ENCODE measurements at regions not wholly inside any gene's neighbourhood (a gene's known extent, or its start where the extent isn't known, plus 50 kb on each side); places are given as distances from the start of the nearest gene placed in this dataset.
A peak's percentile ranks its signal among the peaks of the same experiment; 100 is the strongest.
"Not testable (repeated sequence)": the region's sequence is repeated elsewhere in the genome, so short reads cannot be mapped to it uniquely, and the experiment has no call there.

DNA sequence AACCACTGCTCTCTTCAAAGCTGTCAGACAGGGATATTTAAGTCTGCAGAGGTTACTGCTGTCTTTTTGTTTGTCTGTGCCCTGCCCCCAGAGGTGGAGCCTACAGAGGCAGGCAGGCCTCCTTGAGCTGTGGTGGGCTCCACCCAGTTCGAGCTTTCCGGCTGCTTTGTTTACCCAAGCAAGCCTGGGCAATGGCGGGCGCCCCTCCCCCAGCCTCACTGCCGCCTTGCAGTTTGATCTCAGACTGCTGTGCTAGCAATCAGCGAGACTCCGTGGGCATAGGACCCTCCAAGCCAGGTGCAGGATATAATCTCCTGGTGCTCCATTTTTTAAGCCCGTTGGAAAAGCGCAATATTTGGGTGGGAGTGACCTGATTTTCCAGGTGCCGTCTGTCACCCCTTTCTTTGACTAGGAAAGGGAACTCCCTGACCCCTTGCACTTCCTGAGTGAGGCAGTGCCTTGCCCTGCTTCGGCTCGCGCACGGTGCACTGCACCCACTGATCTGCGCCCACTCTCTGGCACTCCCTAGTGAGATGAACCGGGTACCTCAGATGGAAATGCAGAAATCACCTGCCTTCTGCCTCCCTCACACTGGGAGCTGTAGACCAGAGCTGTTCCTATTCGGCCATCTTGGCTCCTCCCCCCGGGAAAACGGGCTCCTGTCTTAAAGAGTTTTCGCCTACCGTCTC, 758.3 kb upstream of the NXPH2 start:
- not testable (repeated sequence) for DNase-seq

DNA sequence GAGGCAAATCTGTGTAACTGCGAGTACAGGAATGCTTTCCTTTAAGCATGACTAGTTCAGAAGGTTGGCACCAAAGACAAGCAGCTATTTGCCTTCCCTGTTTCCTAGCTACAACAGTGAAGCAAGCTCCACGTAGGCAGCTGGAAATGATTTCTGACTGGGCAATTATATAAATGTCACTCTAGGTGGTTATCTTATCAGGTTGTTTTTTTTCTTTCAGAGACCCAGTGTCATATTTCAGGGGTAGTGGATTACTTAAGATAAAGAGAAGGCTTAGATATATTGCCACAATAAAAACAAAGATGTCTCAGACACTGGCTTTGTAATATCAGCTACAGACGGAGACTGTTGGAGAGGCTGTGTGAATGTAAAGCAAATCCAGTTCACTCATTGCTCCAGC, 748.9 kb upstream of the NXPH2 start:
- DNase-seq = no peak

DNA sequence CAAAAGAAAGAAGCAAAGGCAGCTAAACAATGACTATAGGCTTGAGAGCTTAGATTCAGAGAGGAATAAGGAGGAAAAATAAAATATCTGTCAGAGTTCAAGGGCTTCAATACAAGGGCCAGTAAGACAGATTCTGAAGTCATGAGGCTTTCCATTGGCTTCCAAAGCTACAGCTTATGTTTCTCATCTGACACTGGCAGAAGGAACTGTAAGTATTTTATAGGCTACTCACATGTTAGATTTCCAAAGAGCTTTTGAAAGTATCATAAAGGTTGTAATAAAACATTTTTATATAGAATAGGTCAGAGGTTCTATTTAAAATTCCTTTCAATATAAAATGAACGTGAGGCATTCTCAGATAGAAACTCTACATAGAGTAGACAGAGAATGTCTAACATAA, 746.6 kb upstream of the NXPH2 start:
- DNase-seq = no peak

DNA sequence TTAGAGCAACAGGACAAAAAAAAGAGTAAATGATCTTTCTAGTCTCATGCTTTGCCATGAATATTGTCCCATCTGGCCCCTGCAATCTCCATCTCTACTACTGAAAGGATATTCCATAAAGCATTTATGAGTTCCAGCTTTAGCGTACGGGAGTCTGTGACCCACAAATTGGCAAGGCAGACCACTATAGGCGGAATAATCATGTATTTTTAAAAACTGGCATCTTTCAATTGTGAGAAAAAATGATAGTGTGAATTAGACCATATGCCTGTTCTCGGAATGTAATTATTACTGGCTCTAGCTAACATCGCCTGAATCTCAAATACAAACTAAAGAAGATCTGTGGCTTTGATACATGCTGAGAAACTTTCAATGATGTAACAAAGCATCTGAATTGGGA, 738.1 kb upstream of the NXPH2 start:
- DNase-seq = no peak

DNA sequence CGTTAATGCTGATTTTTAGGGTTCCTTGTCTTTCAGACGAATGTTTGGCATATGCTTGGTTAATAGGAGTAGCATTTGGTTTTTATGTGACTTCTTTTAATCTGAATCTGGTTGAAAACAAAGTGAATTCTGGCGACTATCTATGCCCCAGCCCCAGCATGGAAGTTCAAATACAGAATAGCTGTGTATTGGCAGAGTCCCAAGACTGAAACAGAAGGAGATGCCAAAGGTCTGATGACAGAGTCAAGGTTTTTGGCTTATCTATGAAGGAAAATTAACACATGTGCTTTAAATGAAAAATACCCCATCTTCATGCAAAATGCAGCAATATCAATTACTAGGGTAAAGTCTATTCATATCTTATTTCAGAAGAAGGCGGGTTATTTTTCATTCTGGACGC, 734.8 kb upstream of the NXPH2 start:
- no peak for DNase-seq

DNA sequence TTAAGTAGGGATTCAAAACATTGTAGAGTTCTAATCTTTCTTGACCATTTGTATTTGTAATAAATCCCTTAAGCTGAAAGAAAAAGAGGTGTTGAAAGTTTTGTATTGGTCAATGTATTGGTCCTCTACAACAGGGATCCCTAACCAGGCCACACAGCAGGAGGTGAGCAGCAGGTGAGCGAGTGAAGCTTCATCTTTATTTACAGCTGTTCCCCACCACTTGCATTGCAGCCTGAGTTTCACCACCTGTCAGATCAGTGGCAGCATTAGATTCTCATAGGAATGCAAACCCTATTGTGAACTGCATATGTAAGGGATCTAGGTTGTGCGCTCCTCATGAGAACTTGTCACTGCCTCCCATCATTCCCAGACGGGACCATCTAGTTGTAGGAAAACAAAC, 715.7 kb upstream of the NXPH2 start:
- no peak for DNase-seq

DNA sequence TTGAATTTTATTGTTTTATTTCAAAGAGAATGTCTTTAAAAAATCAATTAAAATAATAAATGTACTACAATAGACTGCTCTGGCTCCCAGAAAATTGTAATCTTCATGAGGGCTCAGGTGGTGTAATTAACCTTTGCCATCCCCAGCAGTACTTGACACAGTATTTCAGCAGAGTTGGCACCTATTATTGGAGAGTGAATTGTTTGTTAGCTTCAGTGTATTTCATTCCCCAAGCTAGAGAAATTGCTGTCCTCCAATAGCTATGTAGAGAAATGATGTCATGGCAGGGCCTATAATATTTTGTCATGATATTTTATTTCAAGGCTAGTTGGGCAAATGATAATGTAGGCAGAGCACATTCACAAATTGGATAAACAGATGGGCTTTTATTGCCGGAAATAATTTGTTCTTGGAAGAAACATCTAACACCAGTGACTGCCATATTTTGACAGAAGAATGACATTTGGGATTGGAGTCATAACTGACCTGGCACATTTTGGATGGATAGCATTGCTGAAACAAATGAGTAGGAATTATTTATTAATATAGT, 712.0 kb upstream of the NXPH2 start:
- DNase-seq = no peak

DNA sequence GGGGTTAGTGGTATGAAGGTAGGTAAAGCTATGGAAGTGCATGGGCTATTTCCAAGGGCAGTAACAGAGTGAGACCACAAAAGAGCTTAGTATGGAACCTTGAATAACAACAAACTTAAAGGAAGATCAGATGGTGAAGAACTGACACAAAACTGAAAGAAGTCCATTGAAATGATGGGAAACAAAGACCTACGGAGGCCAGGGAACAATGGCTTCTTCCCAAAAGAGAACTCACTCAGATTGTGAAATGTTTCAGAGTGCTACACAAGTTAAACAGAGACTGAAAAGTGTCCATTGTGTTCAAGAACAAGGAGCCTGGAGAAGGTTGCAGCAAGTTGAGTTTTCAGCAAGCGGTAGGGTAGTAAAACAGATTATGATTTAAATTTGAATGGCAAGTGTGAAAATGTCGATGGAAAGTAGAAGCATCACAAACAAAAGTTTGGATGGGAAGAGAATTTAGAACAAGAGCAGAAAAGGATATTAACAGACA, 700.0 kb upstream of the NXPH2 start:
- no peak for DNase-seq

DNA sequence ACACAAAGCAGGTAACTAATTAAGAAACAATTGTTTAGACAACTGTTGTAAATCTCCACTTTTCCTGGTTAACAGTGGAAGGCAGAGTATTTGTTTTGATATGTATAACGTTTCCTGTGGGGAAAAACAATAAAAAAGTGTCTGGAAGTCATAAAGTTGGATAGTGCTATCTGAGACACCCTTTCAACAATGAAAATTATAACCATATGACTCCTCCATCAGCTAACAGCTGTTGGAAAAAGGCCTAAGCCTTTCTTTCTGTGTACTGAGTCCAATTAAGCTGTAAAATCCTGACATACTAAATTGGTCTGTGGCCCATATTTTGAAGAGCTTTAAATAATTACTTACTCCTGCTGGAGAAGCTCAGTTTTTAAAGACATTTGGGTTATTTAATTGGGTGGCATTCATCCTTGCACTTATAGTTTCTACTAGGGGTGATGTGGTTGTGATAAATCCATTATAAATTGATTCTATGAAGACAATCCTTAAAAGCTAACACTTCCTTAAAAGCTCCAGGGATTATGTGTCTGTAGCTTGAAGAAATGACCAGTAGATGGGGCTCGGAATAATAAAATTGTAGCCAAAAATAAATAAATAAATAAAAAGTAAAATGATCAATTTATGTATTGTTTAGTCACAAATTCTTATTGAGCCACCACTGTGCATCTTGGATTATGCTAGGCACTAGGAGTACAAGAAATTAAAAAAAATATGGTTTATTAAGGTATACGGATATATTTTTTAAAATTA, 698.1 kb upstream of the NXPH2 start:
- DNase-seq = peak; percentile 2

DNA sequence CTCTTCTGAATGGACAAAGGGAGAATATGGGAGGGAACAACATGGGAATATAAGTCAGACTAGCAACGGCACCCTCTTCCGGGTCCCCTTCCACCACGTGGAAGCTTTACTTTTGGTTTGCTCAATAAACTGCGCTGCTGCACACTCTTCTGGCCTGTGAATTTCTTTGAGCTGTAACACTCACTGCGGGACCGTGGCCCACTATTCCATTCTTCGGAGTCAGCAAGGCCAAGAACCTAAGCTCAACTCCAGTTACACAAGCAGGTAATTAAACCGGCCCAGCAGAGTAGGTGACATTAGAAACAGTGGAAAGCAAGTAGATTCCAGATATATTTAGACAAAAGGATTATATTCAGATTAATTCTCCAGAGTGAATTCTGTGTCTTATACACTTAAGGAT, 697.4 kb upstream of the NXPH2 start:
- no peak for DNase-seq

DNA sequence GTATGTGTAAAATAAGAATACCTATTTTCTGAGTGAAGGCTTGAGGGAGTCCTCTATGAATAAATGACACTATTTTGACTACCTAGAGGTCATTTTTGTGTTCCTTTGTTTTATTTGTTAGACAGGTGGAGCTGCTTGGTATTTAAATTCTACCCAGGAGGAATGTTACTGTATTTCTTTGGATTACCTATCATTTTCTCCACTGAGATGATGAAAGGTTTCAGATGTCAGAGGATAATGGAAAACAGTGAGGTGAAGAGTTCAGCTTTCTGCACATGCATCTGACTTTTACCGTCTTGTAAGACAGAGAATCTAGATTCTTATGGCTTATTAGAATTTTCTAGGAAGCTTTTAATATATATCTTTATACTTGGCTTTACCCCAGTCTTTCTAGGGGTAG, 689.8 kb upstream of the NXPH2 start:
- DNase-seq = no peak

DNA sequence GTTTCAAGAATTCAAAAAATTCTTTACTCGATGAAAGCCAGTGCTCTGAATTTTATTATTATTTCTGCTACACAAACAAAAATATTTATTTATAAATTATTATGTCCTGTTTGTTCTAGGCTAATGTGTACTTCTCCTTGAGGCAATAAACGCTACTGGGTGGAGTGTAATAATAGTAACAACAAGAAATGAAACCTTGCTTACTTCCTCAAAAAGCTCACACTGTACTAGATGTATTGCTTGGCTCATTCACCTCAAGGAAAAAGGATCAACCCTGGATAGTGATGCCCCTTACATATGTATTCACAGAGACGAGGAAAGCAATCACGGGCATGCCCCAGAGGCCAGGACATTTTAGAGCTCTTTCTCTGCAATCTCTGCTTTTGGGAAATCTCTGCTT, 685.6 kb upstream of the NXPH2 start:
- no peak for DNase-seq

DNA sequence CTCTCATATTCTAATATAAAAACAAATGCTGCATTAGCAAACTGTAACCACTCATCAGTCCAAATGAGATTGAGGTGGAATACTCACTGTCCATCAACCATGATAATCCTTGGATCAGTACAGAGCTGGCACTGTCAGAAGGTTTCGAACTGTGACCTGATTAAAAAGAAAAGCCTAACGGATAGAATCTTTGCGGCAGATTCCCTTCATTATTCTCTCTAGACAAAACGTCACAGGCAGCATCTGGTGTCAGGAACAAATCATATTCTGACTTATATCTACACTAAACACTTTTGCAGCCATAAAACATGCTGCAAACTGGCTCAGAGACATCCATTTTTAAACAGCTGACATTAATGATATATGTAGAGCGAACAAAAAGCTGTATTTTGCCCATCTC, 677.7 kb upstream of the NXPH2 start:
- DNase-seq = no peak

DNA sequence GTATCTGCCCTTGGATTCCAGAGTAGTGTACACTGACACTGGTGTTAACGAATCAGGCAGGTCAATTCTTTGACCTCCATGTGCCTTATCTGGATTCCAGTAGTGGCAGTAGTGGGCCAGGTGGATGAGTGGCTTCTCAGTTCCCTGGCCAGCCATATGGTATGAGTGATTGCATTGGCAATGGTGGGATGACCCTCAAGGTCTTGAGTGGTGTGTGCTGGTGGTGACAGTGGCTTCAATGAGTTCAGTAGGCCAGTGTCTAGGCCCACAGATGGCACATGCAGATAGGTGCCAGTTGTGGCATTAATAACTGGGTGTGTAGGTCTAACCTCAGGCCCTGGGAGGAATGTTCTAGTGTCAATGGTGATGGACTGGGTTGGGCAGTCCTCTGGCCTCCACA, 674.1 kb upstream of the NXPH2 start:
- DNase-seq = no peak

DNA sequence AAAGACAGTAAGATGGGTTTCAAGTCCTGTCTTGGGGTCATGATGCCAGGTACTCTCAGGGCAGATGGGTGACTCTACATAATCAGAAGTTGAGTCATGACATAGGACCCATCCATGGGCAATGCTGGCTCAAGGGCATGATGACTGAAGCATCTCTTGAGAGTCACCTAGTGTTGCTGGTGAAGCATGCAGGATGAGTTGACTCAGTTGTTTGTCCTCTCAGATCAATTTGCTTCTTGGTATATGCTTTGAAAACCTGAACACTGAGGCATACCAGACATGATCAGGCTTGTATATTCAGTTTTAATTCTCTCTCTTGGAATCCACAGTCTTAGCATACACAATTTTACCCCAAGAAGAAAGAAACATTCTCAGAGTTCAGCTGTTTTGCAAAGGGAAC, 658.9 kb upstream of the NXPH2 start:
- DNase-seq = no peak

DNA sequence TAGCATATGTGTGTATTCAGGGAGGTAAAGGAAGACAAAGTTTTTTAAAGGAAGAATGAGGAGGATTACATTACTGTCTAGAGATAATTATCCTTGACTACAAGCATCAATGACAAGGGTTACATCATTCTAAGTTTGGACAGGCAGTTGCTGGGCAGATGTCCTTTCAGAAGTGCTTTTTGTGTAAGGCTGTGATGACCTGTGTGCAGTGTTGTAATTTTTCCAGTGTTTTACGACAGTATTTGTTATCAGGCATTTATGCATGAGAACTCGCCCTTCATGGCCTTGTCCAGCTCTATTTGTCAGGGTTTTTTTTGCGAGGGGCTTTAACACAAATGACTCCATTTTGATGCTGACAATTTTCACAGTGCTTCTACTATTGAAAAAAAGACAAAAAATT, 658.3 kb upstream of the NXPH2 start:
- DNase-seq = no peak

DNA sequence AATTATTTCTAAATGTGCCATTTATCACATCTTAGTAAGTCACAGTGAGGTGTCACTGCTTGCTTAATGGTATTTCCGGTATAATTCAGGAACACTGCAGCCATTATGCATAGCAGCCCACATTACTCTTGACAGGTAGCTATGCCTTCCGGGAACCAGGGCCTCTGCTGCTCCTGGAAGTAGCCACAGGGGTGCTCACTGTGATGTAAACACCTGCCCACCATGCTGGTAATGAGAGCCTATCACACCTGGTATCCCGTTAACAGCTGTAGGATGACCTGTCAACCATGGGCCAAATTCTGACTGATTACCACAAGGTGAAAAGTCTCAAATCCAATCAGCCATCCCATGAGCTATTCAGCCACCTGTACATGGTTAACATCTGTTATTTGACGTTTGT, 647.0 kb upstream of the NXPH2 start:
- no peak for DNase-seq

DNA sequence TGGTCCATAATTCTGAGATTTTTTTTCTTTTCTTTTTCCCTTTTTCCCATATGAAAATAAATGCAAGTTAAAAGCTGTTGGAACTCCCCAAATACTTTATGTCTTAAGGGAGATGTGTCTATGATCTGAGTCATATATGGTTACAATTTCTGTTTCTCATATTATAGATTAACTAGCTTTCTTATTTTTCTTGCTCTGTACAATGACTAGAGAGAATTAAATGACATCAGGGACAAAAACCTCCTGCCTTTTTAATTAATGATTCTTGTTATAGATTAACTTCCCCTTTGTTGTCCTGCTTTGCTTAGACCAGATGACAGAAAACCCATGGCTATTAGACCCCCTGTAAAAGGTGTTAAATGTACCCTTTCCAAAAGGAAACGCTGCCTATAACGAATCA, 643.9 kb upstream of the NXPH2 start:
- no peak for DNase-seq

DNA sequence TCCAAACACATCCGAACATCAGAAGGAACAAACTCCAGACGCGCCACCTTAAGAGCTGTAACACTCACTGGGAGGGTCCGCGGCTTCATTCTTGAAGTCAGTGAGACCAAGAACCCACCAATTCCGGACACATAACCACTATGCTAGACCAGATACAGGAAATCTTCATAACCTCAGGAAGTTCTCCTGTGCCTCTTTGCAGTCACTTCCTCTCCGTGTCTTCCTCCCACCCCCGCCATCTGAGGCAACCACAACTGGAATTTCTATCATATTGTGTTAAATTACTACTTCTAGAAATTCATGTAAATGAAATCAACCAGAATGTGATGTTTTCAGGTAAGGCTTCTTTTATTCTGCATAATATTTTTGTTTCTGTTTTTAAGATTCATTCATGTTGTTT, 631.0 kb upstream of the NXPH2 start:
- DNase-seq = no peak

DNA sequence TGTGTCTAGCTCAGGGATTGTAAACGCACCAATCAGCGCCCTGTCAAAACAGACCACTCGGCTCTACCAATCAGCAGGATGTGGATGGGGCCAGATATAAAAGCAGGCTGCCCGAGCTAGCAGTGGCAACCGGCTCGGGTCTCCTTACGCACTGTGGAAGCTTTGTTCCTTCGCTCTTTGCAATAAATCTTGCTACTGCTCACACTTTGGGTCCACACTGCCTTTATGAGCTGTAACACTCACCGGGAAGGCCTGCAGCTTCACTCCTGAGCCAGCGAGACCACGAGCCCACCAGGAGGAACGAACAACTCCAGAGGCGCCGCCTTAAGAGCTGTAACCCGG, 630.6 kb upstream of the NXPH2 start:
- DNase-seq = not testable (repeated sequence)

DNA sequence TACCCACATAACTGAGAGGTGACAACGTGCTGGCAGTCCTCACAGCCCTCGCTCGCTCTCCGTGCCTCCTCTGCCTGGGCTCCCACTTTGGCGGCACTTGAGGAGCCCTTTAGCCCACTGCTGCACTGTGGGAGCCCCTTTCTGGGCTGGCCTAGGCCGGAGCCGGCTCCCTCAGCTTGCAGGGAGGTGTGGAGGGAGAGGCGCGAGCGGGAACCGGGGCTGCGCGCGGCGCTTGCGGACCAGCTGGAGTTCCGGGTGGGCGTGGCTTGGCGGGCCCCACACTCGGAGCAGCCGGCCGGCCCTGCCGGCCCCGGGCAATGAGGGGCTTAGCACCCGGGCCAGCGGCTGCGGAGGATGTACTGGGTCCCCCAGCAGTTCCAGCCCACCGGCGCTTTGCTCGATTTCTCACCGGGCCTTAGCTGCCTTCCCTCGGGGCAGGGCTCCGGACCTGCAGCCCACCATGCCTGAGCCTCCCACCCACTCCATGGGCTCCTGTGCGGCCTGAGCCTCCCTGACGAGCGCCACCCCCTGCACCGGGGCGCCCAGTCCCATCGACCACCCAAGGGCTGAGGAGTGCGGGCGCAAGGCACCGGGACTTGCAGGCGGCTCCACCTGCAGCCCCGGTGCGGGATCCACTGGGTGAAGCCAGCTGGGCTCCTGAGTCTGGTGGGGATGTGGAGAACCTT, 630.1 kb upstream of the NXPH2 start:
- DNase-seq = not testable (repeated sequence)

DNA sequence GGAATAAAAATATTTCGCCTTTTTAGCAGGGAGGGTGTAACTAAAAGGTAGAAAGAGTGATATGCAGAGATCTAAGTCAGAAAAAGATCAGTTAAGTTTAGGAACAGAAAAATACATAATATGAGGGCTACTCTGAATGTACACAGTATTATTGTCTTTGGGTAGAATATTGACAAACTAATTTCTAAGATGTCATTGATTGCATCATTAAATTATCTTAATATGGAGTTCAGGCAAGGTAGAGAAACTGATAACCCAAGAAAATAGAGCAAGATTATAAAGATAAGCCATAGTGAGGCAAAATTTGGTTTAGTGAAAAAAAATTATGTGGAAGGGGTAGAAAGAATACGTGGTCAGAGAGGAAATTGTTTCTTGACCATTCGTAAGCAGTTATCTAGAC, 629.0 kb upstream of the NXPH2 start:
- DNase-seq = no peak

DNA sequence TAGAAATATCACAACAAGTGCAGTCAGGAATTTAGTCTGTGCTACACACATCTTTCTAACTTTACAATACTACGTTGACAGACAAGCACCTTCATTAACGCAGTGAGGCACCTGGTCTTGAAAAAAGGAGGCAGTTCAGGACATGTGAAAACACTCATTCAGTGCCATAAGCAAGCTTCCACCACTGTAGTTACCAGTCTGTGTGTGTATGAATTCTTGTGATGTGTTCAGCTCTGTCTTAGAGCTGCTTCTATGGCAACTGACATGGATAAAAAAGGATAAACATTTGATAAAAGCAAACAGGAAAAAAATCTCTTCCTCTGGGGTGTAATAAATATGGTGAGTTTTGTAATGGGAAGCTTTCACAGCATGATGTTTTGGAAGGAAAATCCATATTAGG, 623.8 kb upstream of the NXPH2 start:
- DNase-seq = no peak

DNA sequence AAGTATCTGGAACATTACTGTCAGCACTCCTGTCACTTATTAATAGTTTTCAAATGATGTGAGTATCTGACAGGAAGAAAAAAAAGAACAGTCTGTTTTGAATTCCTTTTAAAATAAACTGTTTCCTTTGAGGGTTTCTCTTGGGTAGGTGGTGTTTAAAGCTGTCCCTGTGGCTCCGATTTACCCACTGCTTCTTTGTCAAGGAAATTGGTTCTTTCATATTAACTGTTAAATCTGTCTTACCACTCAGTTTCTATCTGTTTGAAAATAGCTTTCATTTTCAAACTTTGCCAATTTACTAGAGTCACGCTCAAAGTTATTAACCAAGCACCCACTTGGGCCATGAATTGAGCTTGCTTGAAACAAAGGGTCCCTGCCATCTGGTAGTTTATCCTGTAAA, 614.6 kb upstream of the NXPH2 start:
- no peak for DNase-seq
